ENCODE measurements at regions not wholly inside any gene's neighbourhood (a gene's known extent, or its start where the extent isn't known, plus 50 kb on each side); places are given as distances from the start of the nearest gene placed in this dataset.
"Not testable (repeated sequence)": the region's sequence is repeated elsewhere in the genome, so short reads cannot be mapped to it uniquely, and the experiment has no call there.

GRCh38 chr1:229021034-229021433, 249.9 kb upstream of the RAB4A start:
- H3K9ac ChIP-seq (ENCODE audit: insufficient read depth, low read depth, low read length); ATAC-seq; POLR2A ChIA-PET; H3K79me2 ChIP-seq (ENCODE audit: insufficient read depth, low read length); H2AFZ ChIP-seq (ENCODE audit: low read length); BruUV-seq (replicated peaks); H3K9me3 ChIP-seq (ENCODE audit: low read length); H3K27ac ChIP-seq (ENCODE audit: extremely low read length, insufficient read depth, low read length); CTCF ChIA-PET (ENCODE audit: low intra/inter-chr PET ratio, low total read pairs); FAIRE-seq; H3K4me3 ChIP-seq (replicated peaks in 1 of 3; ENCODE audit: insufficient read depth in 1 of 3, low read depth in 2 of 3, low read length in 3 of 3); in situ Hi-C loops (cut with HindIII; ENCODE audit: extremely low pct_ligation_motif_present, low pct_unique_long_range_greater_than_20kb); H4K20me1 ChIP-seq (ENCODE audit: insufficient read depth, low read length); H3K27me3 ChIP-seq (ENCODE audit: control insufficient read depth in 1 of 2, insufficient read depth in 2 of 2, low read length in 2 of 2); H3K4me2 ChIP-seq (ENCODE audit: low read depth, low read length); DNase-seq (ENCODE audit: low spot score); H3K36me3 ChIP-seq (replicated peaks in 1 of 2; ENCODE audit: control insufficient read depth in 1 of 2, insufficient read depth in 2 of 2, low read length in 2 of 2): not testable (repeated sequence)
- peaks cover 59% of the 10 kb centered on the region for H3K4me1 ChIP-seq (ENCODE audit: insufficient read depth, low read length)
- WGBS (ENCODE audit: low lambda C conversion rate), result 100% methylated on average over 1 of the region's 1 CpG
- intact Hi-C loops (cut with micrococcal nuclease; ENCODE audit: unreplicated experiment), result loop anchor here (10.0 kb wide), 1 partner anchor 204 kb away; no protein-coding TSS in a partner anchor
- 0 out of 2 replicates have a peak, but pooled peaks have one; percentile 55 for TF ChIP-seq ZNF512 (CRISPR knock-in tag; IDR thresholded peaks at IDR 0.05)

- H3K9me3 ChIP-seq (ENCODE audit: low read length), result no peaks in the 10 kb centered on the region
- H3K27ac ChIP-seq (ENCODE audit: extremely low read length, insufficient read depth, low read length), result peak overlapping the region; percentile 62
- WGBS (ENCODE audit: low lambda C conversion rate), result 31% methylated on average over 8 of the region's 8 CpGs
- ATAC-seq, result peak; percentile 88
- CTCF ChIA-PET (ENCODE audit: low intra/inter-chr PET ratio, low total read pairs), result no interaction called here
- H3K27me3 ChIP-seq (ENCODE audit: control insufficient read depth in 1 of 2, insufficient read depth in 2 of 2, low read length in 2 of 2), result no peaks in the 10 kb centered on the region
- H3K4me2 ChIP-seq (ENCODE audit: low read depth, low read length), result peak overlapping the region; percentile 34; the same call in 1 of the 2 replicates
- H3K9ac ChIP-seq (ENCODE audit: insufficient read depth, low read depth, low read length), result no peak overlapping the region
- BruUV-seq (replicated peaks), result no TSS peak
- peak; percentile 83 for DNase-seq (ENCODE audit: low spot score)
- H4K20me1 ChIP-seq (ENCODE audit: insufficient read depth, low read length), result no peaks in the 10 kb centered on the region
- no peaks in the 10 kb centered on the region for H3K79me2 ChIP-seq (ENCODE audit: insufficient read depth, low read length)
- no peak overlapping the region for H3K4me3 ChIP-seq (replicated peaks in 1 of 3; ENCODE audit: insufficient read depth in 1 of 3, low read depth in 2 of 3, low read length in 3 of 3)
- peaks cover 69% of the 10 kb centered on the region for H3K4me1 ChIP-seq (ENCODE audit: insufficient read depth, low read length)
- no peaks in the 10 kb centered on the region for H3K36me3 ChIP-seq (replicated peaks in 1 of 2; ENCODE audit: control insufficient read depth in 1 of 2, insufficient read depth in 2 of 2, low read length in 2 of 2)
- POLR2A ChIA-PET, result interaction anchor here (1.2 to 1.6 kb wide), 2 partner anchors 59 to 185 kb away, joined by 3 to 6 read pairs; no protein-coding TSS in a partner anchor
- in situ Hi-C loops (cut with HindIII; ENCODE audit: extremely low pct_ligation_motif_present, low pct_unique_long_range_greater_than_20kb) (no loop called here), intact Hi-C loops (cut with micrococcal nuclease; ENCODE audit: unreplicated experiment) (loop anchor here (2.0 to 10.0 kb wide), 2 partner anchors 42 to 202 kb away; no protein-coding TSS in a partner anchor)
- FAIRE-seq, result peak; percentile 79
- H2AFZ ChIP-seq (ENCODE audit: low read length), result no peak overlapping the region
- TF ChIP-seq ZNF609 (CRISPR knock-in tag; IDR thresholded peaks at IDR 0.05; ENCODE audit: borderline replicate concordance), result no peak
- TF ChIP-seq HMG20A (CRISPR knock-in tag; IDR thresholded peaks at IDR 0.05; ENCODE audit: borderline replicate concordance), result peak; percentile 59; the same call in 1 of the 2 replicates
- TF ChIP-seq FOSL2 (CRISPR knock-in tag; IDR thresholded peaks at IDR 0.05), result peak; percentile 28
- no peak for TF ChIP-seq XRCC5 (optimal IDR thresholded peaks at IDR 0.05; ENCODE audit: low read length)
- TF ChIP-seq ZMYM4 (CRISPR knock-in tag; IDR thresholded peaks at IDR 0.05), result peak; percentile 63
- peak; percentile 84 for TF ChIP-seq HDAC2 (CRISPR knock-in tag; IDR thresholded peaks at IDR 0.05)
These were observed 248.1 kb upstream of the RAB4A start for GRCh38 chr1:229022595-229023333.

All from HepG2 (cell line).